ENCODE measurements at regions not wholly inside any gene's neighbourhood (a gene's known extent, or its start where the extent isn't known, plus 50 kb on each side); places are given as distances from the start of the nearest gene placed in this dataset.

GRCh38 chrX:113274345-113274744, 433.7 kb upstream of the AMOT start:
- TF ChIP-seq ZNF565 (CRISPR knock-in tag; conservative IDR thresholded peaks at IDR 0.05; ENCODE audit: low read depth): no peak
- TF ChIP-seq RARB (CRISPR knock-in tag; IDR thresholded peaks at IDR 0.05): no peak
- TF ChIP-seq POU6F1 (CRISPR knock-in tag; IDR thresholded peaks at IDR 0.05; ENCODE audit: borderline replicate concordance, low read depth): no peak
- no peak for TF ChIP-seq ZNF70 (CRISPR knock-in tag; IDR thresholded peaks at IDR 0.05)
- no peak for TF ChIP-seq CSDC2 (CRISPR knock-in tag; IDR thresholded peaks at IDR 0.05)
- no peak for TF ChIP-seq CREB5 (CRISPR knock-in tag; IDR thresholded peaks at IDR 0.05; ENCODE audit: low read depth)
- no peak for TF ChIP-seq SNAI2 (CRISPR knock-in tag; IDR thresholded peaks at IDR 0.05)

Measured in SK-N-SH treated with all-trans-retinoic acid at 6 μM for 48 hours (cell line).